HG02623 (cell line): ENCODE measurements at regions not wholly inside any gene's neighbourhood (a gene's known extent, or its start where the extent isn't known, plus 50 kb on each side); places are given as distances from the start of the nearest gene placed in this dataset.
"Not testable (repeated sequence)": the region's sequence is repeated elsewhere in the genome, so short reads cannot be mapped to it uniquely, and the experiment has no call there.

Experiments used
- ATAC-seq: cut with Tn5 transposase; IDR thresholded peaks from one replicate; pipeline ENCODE4 v1.9.1; 2021; ENCODE audit warnings: moderate library complexity; ENCODE audit not compliant: unreplicated experiment

DNA sequence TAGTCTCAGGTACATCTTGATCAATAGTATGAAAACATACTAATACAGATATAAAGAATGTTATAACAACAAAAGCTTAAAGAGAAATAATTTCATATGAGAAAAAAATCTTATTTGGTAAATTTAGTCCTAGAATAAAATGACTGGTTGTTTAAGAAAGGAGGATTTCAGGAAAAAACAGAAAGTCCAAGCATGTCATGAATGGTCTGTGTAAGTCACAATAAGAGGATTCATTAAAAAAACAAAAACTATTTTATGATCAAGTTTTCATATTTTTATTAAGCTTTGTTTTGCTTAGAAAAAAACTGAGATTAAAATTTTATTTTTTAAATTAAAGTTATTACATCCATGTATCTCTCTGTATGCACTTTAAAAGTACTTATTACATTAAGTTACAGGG is 353.9 kb upstream of the SPHKAP start:
- ATAC-seq = no peak

GRCh38 chr2:228533156-228533555 is 351.7 kb upstream of the SPHKAP start:
- ATAC-seq = no peak

GRCh38 chr2:228532233-228532632 is 350.7 kb upstream of the SPHKAP start:
- no peak for ATAC-seq

DNA sequence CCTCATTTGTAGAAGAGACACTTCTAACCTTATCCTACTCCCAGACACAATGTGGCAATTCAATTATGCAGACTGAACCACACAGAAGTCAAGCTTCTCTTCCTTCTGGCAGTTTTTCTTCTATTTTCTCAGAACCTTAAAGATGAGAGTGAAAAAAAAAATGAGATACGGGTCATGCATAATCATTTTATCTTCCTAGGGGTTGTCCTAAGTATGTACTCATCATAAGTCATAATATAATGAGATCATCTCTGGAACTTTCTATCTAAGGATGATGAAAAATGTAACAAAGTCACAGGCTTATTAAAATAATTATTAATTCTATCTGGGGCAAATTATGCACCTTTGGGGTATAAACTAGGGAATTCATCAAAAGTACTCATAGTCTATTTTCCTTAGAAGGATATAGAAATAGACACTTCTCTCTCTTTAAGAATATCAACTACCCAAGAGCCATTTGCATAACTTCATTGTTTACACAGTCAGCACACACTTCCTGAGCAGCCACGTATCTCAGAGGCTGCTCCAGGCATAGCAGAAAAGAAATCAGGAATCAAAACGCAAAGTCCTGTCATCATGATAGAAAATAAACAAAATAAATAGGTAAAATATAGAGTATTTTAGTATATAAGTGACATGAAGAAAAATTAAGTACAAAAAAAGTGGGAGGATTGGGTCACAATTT is 345.9 kb upstream of the SPHKAP start:
- ATAC-seq = no peak

GRCh38 chr2:228526687-228527086 is 345.2 kb upstream of the SPHKAP start:
- ATAC-seq = no peak

DNA sequence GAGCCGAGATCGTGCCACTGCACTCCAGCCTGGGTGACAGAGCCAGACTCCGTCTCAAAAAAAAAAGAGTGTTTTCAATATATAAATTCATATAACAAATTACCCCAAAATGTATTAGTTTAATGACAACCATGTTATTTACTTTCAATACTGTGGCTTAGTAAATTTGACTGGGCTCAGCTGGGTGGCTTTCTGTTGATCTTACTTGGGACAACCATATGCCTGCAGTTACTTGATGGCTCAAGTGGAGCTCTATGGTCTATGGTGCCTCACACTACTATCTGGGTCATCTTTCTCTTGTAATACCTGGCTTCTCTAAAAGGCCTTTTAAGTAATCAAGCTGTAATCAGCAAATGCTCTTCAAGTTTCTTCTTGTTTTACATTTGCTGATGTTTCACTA is 341.5 kb upstream of the SPHKAP start:
- no peak for ATAC-seq

DNA sequence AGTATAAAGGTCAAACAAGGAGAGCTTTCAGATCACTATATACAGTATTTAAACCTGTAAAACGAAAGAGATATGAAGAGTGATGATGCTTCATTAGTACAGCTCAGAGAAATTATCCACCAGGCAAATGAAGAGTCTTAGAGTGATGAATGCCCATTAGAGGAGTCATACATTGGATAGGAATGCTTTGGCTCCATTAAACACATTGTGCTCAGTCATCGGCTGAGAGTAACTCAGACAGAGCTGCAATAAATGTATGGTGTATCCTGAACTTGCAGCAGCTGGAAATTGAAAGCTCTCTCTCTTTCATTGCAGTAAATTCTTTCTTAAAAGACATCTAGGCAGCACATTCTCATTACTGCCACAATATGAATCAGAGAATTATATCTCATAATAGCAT is 340.8 kb upstream of the SPHKAP start:
- ATAC-seq = no peak

GRCh38 chr2:228519561-228519960 is 338.1 kb upstream of the SPHKAP start:
- no peak for ATAC-seq

GRCh38 chr2:228516019-228516418 is 334.5 kb upstream of the SPHKAP start:
- no peak for ATAC-seq

DNA sequence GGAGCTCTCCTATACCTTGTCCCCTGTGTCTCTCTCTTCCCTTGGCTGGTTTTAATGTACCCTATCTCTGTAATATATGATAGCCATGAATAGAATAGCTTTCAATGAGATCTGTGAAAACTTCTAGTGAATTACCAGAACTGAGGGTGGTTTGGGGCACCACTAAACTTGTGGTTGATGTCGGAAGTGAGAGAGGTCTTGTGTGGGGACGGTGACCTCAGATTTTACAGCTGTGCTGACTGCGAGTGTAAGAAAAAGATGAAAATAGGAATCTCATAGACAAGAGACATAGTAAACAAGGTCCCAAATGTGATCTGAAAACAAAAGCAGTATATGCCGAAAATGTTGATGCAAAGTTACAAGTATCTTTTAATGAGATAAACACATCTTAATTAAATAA is 332.0 kb upstream of the SPHKAP start:
- not testable (repeated sequence) for ATAC-seq

- ATAC-seq = no peak
These were observed 327.5 kb upstream of the SPHKAP start for GRCh38 chr2:228509021-228509420.

GRCh38 chr2:228507870-228508269 is 326.4 kb upstream of the SPHKAP start:
- no peak for ATAC-seq

- no peak for ATAC-seq
These were observed 325.8 kb upstream of the SPHKAP start for GRCh38 chr2:228507231-228507824.

GRCh38 chr2:228503731-228504130 is 322.2 kb upstream of the SPHKAP start:
- no peak for ATAC-seq

- ATAC-seq = no peak
These were observed 312.4 kb upstream of the SPHKAP start for GRCh38 chr2:228493852-228494251.

- no peak for ATAC-seq
These were observed 297.5 kb upstream of the SPHKAP start for GRCh38 chr2:228479014-228479413.

DNA sequence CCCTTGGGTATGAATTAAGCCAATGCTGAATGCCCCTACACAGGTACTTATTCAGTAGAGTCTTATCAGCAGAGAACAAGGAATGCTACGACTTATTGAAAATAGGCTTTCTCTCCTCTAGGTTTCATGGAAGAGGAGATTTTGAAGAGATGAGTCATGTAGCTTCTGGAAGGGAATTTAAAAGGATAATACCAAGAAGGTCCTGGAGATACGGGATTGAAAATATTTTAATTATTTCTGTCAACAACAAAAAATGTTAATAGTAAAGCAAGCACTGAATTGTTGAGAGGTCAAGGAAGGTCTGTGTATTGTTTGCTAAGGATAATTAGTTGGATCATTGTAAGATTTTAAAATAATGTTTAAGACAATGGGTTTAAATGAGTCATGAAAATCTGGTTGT is 293.0 kb upstream of the SPHKAP start:
- no peak for ATAC-seq

- no peak for ATAC-seq
These were observed 288.2 kb upstream of the SPHKAP start for GRCh38 chr2:228469721-228470120.

DNA sequence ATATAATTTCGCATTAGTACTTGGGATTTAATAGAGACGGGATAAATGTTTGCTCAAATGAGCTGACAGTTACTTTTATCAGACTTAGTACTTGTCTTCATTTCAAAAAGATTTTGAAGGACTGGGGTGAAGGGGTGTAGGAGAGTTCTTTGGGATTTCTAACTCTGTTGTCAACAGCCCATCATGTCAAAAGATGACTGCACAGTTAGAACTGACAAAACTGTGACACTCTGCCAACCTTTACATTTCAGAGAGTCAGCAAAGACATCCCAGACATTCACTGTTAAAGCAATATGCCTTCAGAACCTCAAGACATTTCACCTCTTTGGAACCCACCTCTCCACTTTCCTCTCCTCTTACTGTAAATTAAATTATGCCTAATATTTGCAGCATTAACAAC is 285.4 kb upstream of the SPHKAP start:
- no peak for ATAC-seq

DNA sequence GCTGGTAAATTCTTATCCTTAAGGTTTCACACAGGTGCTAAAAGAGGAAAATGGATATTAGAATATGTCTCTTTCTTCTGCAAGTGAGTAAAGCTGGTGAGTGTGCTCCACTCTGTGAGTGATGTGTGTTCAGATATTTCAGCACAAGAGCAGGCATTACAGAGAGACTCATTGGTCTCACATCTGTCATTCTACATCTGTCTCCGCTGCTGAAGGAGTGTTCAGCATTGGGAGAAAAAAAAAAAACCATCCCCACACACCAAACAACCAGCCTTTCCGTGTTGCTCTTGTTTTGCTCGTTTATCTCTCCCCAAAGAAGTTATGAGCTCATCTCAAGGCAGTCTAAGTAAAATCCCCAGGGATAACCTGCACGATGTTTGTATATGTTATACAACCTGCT is 283.9 kb upstream of the SPHKAP start:
- no peak for ATAC-seq

GRCh38 chr2:228458364-228458763 is 276.9 kb upstream of the SPHKAP start:
- ATAC-seq = no peak

DNA sequence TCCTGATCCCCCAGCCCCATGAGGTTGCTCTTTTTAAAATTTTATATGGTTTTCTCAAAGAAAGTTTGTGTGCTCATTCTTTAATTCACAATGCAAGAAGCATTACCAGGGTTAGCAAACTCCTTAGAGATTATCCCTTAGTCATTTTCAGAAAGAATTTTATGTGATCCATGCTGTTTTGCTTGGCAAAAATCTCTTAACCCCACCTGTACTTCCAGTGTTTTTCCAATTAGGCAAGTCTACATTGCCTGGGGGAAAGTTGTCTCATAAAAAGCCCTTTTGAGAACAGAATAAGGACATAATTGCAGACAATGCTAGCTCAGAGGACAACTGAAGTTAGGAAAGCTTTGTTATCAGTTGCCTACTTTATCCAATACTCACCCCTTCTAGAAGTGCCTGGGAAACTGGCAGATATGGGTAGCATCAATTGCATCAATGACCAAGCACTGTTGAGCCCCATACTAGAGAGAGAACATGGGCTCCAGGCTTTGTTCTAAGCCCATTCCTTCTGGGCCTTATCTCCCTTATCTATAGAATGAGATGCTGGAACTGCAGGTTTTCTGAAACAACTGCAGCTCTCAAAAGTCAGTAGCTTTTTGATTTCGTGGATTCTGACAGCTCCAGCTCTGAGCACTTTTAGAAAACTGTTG is 265.9 kb upstream of the SPHKAP start:
- ATAC-seq = no peak
